Ovary (tissue), 3 donors: ENCODE measurements at regions not wholly inside any gene's neighbourhood (a gene's known extent, or its start where the extent isn't known, plus 50 kb on each side); places are given as distances from the start of the nearest gene placed in this dataset.

Experiments
- CTCF ChIP-seq, 3 donors: fragments of 450-650 bp in 2 of 3; fragments of 200-600 bp in 1 of 3; IDR thresholded peaks; one replicate each; pipeline versions ENCODE4 v1.5.1 to v1.8.0; 2016 to 2022; ENCODE audit warnings: antibody characterized with exemption in 3 of 3, mild to moderate bottlenecking in 1 of 3
- EP300 ChIP-seq: sonication (generic); formaldehyde crosslinking; IDR thresholded peaks from one replicate; pipeline ENCODE4 v1.6.1; 2017; ENCODE audit warnings: antibody characterized with exemption
- POLR2A ChIP-seq: fragments of 450-650 bp; IDR thresholded peaks from one replicate; pipeline ENCODE4 v1.6.1; 2017; ENCODE audit warnings: antibody characterized with exemption, mild to moderate bottlenecking, moderate library complexity
- donor health status: DM: no; HTN: no; CAD: no.

DNA sequence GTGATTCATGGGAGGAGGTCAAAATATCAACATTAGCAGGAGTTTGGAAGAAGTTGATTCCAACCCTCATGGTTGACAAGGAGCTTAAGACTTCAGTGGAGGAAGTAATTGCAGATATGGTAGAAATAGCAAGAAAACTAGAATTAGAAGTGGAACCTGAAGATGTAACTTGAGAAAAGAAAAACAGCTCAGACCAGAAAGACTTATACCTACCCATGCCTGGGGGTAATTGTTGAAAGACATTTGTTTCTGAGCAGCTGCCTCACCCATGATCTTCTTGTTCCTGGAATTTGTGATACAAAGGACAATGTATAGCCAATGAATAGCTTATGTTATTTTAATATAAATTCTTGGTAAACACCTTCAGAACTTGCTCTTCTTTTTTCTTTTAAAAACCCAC, 128.6 kb downstream of the LRIG2 start:
- no peak for TF ChIP-seq CTCF (IDR thresholded peaks at IDR 0.05)
- TF ChIP-seq EP300 = no peak
- no peak for TF ChIP-seq POLR2A
